ENCODE measurements at regions not wholly inside any gene's neighbourhood (a gene's known extent, or its start where the extent isn't known, plus 50 kb on each side); places are given as distances from the start of the nearest gene placed in this dataset.

DNA sequence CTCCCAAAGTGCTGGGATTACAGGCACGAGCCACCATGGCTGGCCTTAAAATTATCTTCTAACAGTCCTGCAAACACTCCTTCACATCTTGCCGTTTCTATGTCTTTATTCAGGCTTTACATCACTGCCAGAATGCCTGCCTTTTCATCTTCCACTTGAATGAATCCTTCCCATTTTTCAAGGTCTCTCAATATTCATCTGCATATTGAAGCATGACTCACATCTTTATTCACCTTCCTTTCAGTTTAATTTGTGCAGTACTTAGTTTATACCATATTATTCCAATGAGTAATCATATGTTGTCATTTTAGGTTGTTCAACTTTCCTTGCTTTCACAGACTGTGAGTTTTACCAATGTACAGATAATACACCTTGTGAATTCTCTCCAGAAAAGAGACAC is 510.1 kb upstream of the PIK3C3 start:
- no peak for DNase-seq

DNA sequence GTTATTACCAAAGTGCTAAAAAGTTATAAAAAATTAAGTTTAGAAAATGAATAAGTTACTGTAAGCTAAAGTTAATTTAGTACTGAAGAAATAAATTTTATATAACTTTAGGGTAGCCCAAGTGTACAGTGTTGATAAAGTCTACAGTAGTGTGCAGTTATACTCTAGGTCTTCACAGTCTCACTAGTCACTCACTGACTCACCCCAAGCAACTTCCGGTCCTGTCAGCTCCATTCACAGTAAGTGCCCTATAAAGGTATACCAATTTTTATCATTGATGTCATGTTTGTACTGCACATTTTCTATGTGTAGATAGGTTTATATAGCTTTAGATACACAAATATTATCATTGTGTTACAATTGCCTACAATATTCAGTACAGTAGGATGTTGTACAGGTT is 518.3 kb upstream of the PIK3C3 start:
- DNase-seq, result no peak

DNA sequence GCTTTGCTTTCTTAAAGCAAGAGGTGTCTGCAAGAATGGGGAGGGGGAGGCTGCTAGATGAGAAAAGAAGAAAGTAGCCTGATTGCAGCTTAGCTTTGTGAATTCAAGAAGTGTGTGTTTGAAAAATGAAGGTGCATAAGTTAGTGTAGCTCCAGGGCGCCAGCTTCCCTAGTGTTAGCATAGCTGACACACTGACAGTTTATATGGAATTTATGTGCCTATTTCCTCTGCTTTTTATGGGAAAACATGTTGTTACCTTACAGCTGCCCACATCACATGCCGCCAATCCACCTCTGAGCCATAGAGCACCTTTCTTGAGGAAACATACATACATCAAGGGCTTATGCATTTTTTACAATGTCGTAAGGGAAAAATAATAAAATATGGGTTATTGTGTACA is 536.4 kb upstream of the PIK3C3 start:
- DNase-seq, result no peak

DNA sequence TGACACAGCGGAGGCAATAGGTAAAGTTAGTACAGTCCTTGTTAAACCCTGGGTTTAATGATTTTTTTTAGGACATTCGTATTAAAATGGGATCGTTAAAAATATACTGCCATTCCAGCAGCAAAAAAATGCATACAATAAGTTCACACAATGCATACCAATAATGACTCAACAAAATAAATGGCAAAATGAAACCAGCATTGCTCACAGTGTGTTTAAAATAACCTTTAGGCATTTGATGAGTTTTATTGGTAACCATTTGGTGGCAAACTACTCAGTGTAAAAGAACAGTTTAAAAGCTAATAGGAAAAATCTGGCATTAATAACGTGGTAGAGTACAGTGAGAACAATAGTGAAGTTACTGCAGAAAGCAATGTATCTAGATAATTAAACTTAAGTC is 539.0 kb upstream of the PIK3C3 start:
- no peak for DNase-seq

DNA sequence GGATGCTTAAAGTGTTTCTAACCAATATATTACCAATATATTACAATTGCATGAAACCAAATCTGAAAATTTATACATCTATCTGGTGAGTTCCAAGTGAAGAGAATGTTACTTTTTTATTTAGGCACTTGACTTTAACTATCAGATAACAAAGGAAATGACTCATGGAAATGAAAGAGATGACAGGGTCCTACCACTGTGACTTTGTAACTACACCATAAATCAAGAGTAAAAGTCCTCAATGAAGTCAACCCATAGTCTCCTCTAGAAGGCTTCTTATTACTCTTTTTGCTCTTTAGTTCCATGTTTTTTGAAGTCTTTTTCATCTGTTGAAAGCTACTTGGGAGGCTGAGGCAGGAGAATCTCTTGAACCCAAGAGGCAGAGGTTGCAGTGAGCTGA is 545.0 kb upstream of the PIK3C3 start:
- no peak for DNase-seq

DNA sequence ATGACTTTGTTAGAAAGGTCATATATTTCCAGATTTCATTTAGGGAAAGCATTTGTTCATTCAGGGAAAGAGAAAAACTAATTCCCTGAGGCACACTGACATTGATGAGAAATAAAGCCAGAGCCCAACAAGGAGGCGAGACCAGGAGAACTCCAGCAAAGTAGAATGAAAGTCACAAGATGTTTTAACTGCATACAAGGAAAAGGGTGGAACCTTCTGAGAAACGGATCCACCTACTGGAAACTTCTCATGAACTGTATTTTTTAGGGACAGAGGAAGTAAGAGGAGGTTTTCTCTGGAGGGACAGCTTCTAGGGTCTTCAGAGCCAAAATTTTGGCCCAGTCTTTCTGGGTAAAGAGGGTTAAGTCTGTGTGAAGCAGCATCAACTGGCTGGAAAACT is 548.2 kb upstream of the PIK3C3 start:
- no peak for DNase-seq

DNA sequence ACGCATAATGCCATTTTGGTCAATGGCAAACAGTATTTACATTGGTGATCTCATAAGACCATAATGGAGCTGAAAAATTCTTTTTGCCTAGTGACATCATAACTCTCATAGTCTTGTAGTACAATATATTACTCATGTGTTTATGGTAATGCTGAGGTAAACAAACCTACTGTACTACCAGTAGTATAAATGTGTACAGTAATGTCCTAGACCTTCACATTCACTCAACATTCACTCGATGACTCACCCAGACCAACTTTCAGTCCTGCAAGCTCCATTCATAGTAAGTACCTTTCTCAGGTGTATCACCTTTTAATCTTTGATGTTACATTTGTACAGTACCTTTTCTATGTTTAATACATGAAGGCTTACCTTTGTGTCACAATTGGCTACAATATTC is 558.2 kb upstream of the PIK3C3 start:
- no peak for DNase-seq

DNA sequence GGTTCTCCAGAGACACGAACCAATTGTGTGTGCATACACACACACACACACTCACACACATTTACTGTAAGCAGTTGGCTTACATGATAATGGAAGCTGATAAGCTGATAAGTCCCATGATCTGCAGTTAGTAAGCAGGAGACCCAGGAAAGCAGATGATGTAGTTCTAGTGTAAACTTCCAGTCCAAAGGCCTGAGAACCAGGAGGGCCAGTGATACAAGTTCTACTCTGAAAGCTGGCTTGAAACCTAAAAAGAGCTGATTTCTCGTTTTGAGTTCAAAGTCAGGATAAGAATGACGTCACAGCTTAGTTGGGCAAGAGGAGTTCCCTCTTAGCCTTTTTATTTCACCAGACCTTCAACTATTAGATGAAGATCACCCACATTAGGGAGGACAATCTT is 558.8 kb upstream of the PIK3C3 start:
- DNase-seq, result no peak

DNA sequence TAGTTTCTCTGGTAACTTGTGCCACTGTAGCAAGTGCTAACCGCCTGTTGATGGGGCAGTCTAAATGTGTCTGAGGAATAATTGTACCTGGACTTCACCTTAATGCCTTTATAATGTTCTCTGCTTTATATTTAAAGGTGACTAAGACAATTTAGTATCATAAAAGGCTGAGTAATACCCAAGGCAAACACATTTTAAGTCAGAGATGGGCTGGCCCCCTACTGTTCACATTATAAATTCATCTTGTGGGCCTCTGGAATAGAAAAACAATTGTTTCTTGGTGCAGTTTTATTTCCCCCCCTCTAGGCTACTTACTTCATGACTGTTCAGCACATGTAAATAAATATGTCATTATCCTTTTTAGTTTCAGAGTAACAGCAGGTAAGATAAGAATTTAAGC is 559.3 kb upstream of the PIK3C3 start:
- peak; percentile 3 for DNase-seq

DNA sequence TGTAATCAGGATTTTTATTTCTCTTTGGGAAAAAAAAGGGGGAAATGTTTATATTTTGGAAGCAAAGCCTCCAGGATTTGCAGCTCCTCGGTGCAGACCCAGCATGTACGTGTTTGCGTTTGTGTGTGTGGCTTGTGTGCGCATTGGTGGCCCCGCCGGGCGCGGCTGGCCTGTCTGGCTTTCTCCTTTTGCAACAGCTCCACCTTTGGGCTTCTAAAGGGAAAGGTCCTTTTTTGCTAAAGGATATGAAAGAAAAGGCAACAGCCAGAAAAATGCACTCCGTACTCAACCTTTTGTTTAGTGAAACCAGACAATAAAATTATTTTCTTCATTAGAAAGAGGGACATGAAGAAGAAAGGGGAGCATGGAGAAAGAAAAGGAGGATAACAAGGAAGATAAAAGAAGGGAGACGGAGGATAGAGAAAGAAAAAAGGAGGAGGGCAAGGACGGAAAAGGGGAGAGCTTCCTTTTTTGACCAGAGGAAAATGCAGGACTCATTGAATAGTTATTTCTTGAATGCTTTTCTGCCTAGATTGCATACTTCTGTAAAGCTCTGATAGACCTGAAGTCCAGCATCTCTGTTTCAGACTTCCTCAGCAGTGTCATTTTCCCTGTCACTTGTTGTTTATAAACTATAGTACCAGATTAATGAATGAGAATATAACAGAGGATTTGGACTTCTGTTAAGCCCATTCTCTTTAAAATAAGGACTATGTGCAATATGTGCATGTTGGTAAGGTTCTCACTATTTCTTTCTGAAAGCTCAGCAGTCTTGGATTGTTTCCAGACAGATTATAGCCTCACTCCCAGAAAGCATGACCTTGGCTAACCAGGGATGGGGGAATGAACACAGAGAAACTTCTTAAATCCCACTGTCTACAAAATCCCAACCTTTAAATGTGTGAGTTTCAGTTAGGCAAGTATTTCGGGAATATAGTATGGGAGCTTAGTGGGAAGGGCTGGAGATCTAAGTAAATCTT is 563.1 kb upstream of the PIK3C3 start:
- DNase-seq, result peak; percentile 75

DNA sequence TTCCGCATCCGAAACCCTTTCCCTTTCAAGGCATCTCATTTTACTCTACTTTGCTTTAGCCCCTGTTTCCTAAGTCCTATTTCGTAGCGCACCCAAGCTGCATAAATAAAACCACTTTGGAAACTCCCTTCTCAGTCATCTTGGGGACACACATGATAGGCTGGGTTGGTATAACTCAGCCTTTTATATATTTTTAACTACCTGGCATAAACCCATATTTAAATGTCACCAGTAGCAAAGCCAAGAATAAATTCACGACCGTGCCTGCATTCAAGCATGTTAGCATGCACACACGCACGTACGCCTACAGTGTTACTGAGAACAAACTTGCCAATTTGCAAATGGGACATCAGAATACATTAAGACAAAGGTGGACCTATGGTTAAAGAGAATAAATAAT is 564.7 kb upstream of the PIK3C3 start:
- DNase-seq, result no peak

DNA sequence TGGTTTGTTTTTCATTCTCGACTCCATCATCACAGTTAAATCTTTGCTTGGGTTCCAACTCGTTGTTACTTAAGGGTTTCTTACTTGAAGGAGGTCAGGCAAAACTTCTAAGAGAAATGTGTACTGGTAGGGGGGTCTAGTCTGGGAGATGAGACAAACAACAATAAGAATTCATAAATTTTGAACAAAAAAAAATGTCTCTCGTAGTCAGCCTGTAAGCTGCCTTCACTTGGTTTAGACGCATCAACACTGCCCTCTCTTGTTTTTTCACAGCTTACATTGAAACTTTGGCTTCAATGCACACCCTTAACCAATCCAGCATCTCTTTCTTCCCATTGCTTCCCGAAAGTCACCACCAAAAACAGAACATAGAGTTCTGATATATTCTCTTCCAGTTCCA is 576.4 kb upstream of the PIK3C3 start:
- peak; percentile 65 for DNase-seq

DNA sequence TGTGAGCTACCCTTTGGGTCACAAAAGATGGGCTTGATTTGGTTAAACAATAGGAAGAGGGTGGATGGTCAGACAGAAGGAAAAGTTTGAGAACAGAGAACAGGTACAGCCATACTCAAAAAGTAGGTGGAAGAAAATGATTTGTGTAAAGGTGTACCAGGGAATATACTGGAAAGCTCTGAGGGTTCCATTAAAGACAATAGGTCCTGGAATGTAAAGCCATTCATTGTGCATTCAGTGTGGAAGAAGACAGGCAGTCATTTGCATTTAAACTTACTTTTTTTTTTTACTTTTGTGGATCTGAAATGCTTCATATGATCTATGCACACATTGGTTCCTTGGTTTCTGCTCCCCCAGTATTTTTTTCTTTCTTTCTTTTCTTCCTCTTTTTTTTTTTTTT is 581.4 kb upstream of the PIK3C3 start:
- no peak for DNase-seq

DNA sequence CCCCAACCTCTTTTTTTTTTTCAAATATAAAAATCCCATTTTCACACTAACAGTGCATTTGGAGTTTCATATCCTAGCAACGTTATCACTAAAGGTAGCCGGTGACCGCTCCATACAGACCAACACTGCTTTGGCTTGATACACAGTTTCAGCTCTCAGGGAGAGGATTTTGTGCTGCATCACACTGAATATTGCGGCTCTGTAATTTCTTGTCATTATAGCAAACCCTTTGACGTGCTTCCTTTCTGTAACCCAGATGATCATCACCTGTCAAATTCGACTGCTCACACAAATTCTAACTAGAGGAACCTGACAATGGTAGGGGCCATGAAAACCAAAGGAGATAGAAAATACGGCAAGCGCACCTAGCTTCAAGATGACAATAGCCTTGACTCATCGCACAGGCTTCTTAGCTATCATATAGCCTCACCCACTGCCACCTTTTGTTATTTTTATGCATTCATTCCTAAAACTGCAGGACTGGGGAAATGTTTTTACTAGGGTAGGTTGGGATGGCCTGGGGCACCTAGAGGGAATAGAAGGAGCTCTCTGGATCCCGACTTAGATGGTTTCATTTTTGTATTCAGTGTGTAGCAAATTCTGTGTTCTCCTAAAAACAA is 582.9 kb upstream of the PIK3C3 start:
- DNase-seq, result no peak

DNA sequence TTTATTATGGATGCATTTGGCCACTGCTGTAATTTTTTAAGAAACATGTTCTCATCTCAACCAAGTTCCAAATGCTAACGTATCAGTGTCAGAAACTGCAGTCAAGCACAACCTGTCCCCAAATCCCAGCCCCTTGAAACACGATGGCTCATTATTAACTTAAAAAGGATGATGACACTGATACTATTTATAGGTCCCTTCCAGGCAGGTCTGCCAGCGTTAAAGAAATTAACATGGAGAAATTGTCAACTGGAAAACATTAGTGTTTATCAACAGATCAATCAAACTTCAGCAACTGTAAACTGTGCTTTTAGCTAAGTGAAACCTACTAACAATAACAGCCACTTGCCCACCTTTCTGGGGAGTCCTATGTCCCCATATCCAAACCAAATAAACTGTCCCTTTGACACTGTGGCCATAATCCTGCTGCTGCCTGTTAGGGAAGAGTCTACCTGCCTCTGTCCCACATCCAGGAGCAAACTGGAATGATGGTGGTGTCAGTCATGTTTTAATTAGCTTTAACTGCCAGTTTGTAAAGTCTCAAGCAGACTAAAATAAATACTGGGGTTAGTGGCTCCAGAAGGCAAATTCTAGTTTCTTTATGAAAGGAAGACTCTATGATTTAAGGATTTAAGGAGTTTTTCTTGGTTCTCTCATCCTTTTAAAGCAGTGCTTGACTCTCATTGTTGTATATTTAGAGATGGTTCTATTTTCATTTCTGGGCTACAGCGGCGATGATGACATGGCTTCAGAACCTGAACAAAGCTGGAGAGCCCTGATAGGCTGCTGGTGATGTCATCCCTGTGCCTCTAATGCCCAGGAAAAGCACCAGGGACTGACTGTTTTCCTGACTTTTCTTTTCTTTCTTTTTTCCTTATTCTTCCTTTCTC is 583.6 kb upstream of the PIK3C3 start:
- DNase-seq, result peak; percentile 5

DNA sequence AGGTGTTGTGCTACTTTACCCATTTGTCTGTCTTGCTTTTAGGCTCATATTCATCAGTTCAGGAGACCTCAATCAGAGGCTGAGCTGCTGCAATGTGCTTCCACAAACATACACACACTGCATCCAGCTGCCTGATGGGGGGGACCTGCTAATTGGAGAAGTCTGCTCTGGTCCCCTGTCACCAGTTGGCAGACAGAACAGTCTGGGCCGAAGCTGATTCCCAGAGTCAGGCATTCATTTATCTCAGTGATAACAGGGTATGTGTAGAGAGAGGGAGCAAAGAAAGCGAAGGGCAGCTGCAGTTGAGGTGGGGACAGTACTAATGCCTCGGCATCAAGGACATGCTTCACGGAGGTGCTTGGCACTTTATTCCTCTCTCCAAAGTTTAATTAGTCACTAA is 584.3 kb upstream of the PIK3C3 start:
- no peak for DNase-seq

DNA sequence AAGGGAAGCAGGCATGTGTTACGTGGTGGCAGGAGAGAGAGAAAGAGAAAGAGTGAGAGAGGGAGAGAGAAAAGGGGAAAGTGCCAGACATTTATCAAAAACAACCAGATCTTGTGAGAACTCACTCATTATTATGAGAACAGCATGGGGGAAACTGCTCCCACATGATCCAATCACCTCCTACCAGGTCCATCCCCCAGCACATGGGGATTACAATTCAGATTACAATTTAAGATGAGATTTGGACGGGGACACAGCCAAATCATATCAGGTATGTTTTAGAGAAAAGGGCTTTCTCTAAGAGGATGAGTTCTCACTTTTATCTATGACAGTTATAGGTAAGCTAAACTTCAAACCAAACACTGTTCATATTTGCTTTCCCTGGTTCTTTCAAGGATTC is 597.3 kb upstream of the PIK3C3 start:
- DNase-seq, result no peak

DNA sequence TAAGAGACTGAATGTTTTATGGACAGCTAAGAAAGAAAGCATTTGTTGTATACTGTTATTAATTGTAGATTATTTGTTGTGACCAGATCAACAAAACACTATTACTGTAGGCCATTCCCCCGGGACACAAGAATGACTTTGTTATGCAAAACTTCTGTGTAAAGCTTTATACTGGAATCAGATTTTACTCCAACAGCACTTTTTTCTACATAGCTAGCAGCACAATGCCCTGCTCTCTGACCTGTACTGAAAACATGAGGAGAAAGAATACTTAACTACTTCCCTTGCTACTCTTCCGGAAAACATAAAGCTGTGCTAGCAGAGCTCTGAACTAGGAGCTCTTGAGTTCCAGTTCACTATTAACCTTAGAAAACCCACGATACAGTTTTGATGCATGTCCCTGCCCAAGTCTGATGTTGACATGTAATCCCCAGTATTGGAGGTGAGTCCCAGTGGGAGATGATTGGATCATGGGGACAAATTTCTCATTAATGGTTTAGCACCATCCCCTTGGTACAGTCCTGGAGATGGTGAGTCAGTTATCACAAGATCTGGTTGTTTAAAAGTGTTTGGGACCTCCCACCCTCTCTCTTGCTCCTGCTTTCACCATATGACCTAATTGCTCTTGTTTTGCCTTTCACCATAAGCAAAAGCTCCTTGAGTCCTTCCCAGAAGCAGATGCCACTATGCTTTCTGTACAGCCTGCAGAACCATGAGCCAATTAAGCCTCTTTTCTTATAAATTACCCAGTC is 601.1 kb upstream of the PIK3C3 start:
- DNase-seq, result no peak

DNA sequence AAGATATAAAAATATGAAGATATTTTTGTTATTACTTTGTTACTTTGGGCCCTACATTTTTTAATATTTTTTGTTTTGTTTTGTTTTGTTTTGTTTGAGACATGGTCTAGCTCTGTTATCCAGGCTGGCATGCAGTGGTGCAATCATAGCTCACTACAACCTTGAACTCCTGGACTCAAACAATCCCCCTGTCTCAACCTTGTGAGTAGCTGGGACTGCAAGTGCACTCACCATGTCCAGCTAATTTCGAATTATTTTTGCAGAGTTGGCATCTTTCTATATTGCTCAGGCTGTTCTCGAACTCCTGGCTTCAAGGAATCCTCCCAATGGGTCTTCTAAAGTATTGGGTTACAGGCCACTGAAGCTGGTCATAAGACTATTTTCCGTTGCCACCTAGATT is 603.6 kb upstream of the PIK3C3 start:
- DNase-seq, result no peak

DNA sequence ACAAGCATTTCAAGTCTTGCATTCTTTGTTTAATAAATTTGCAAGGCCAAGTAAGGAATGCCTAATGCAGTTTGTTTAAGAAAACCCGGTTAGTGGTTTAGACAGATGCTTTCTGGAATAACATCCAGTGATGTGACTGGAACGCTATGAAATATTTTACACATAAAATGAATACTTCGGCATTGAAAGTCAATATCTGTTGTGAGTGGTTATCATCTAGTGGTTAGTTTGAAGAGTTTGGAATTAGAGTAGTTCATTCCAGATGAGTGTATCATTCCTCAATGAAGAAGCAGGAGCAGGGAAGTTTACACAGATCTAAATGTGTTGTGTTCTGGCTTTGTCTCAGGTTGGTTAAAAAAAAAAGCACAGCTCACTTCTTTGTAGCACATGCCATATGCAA is 608.0 kb upstream of the PIK3C3 start:
- peak; percentile 90 for DNase-seq

DNA sequence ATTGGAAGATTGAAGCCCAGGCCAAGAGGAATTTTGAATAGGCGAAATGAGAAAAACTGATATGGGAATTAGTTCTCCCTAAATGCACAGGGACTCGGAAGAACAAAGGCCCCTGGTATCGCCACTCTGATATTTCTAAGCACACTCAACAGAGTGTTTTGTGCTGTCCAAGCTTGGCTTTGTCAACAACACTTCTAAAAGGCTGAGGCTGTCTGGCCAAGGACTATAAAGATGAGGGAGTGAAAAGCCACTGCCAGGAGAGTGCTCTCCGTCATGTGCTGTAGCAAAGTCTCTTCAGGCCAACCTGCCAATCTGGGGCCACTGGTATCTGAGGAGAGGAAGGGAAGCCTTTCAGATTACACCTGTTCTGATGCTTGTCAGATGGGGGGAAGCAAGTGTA is 611.2 kb upstream of the PIK3C3 start:
- no peak for DNase-seq

DNA sequence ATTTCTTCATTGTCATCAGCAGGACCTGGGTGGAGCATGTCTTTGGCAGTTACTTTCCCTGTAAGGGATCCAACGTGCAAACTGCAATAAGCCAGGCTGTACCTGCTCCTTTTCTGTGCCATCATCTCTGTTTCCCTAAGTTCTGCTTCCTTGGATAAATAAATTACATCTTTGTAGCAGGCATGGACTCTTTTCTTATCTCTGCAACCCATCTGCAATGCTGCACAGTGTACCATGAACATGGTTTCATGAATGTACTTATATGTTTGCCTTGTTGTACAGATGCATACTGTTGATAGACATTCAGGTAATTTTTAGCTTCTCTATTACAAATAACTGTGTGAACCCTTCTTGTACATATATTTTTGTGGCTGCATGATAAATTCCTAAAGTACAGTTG is 616.7 kb upstream of the PIK3C3 start:
- DNase-seq, result no peak

DNA sequence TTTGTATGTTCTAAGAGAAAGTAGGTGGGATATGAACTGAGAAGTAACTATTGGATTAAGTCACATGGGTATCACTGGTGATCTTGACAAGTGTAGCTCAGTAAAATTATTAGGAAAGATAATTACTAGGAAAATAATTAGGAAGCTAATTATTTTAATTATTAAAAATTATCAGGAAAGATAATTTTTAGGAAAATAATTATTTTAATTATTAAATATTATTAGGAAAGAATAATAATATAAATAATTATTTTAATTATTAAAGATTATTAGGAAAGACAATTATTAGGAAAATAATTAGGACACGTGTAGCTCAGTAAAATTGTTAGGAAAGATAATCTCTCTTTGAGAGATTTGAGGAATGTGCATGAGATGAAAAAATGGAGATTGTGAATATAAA is 623.4 kb upstream of the PIK3C3 start:
- DNase-seq, result no peak
